HEK293T (cell line): ENCODE measurements at regions not wholly inside any gene's neighbourhood (a gene's known extent, or its start where the extent isn't known, plus 50 kb on each side); places are given as distances from the start of the nearest gene placed in this dataset.

Experiments
- BHLHE40 ChIP-seq: fragments of 450-650 bp; IDR thresholded peaks from 2 replicates; pipeline ENCODE4 v1.6.1; 2016; ENCODE audit warnings: mild to moderate bottlenecking, moderate library complexity, borderline replicate concordance
- CTBP1 ChIP-seq: fragments of 450-650 bp; IDR thresholded peaks from 2 replicates; pipeline ENCODE4 v1.6.1; 2016; ENCODE audit warnings: borderline replicate concordance
- ELF4 ChIP-seq: fragments of 450-650 bp; IDR thresholded peaks from 2 replicates; pipeline ENCODE4 v1.6.1; 2017; ENCODE audit warnings: antibody characterized with exemption
- FOXA1 ChIP-seq: fragments of 450-650 bp; IDR thresholded peaks from 2 replicates; pipeline ENCODE4 v1.6.1; 2016; ENCODE audit warnings: mild to moderate bottlenecking
- FOXK2 ChIP-seq: fragments of 450-650 bp; IDR thresholded peaks from 2 replicates; pipeline ENCODE4 v1.6.1; 2016; ENCODE audit warnings: mild to moderate bottlenecking
- FOXM1 ChIP-seq: fragments of 450-650 bp; IDR thresholded peaks from 2 replicates; pipeline ENCODE4 v1.6.1; 2017; ENCODE audit warnings: mild to moderate bottlenecking, borderline replicate concordance
- HDGF ChIP-seq: fragments of 450-650 bp; IDR thresholded peaks from 2 replicates; pipeline ENCODE4 v1.6.1; 2017; ENCODE audit warnings: antibody characterized with exemption, borderline replicate concordance
- L3MBTL2 ChIP-seq: fragments of 450-650 bp; conservative IDR thresholded peaks from 2 replicates; pipeline ENCODE4 v1.6.1; 2016; ENCODE audit warnings: mild to moderate bottlenecking
- LEF1 ChIP-seq: fragments of 450-650 bp; IDR thresholded peaks from 2 replicates; pipeline ENCODE4 v1.6.1; 2017; ENCODE audit warnings: mild to moderate bottlenecking, borderline replicate concordance
- NFRKB ChIP-seq: fragments of 450-650 bp; IDR thresholded peaks from 2 replicates; pipeline ENCODE4 v1.6.1; 2016; ENCODE audit warnings: mild to moderate bottlenecking, moderate library complexity
- SP1 ChIP-seq: fragments of 450-650 bp; IDR thresholded peaks from 2 replicates; pipeline ENCODE4 v1.6.1; 2017
- SUZ12 ChIP-seq: fragments of 450-650 bp; IDR thresholded peaks from 2 replicates; pipeline ENCODE4 v1.6.1; 2016; ENCODE audit warnings: mild to moderate bottlenecking
- TARDBP ChIP-seq: fragments of 450-650 bp; IDR thresholded peaks from 2 replicates; pipeline ENCODE4 v1.6.1; 2016
- ZNF384 ChIP-seq: fragments of 450-650 bp; IDR thresholded peaks from 2 replicates; pipeline ENCODE4 v1.6.1; 2016

GRCh38 chrX:1841746-1842145, 226.9 kb downstream of the ASMT start:
- TF ChIP-seq FOXA1 (no peak), BHLHE40 (no peak), ZNF384 (no peak), LEF1 (no peak), SP1 (no peak), L3MBTL2 (no peak), TARDBP (no peak), SUZ12 (no peak), HDGF (no peak), FOXK2 (no peak), CTBP1 (no peak), FOXM1 (no peak), NFRKB (no peak), ELF4 (no peak)
